OCI-LY3 (cell line): ENCODE measurements at regions not wholly inside any gene's neighbourhood (a gene's known extent, or its start where the extent isn't known, plus 50 kb on each side); places are given as distances from the start of the nearest gene placed in this dataset.

Source experiments
- CTCF ChIP-seq: fragments of 200-600, 300-600 bp; sonication (generic); IDR thresholded peaks from 2 replicates; pipeline ENCODE4 v1.5.1; 2014; ENCODE audit warnings: antibody characterized with exemption, low read length, low read depth
- EZH2phosphoT487 ChIP-seq: fragments of 200-600 bp; shearing (Covaris generic); IDR thresholded peaks from 2 replicates; pipeline ENCODE4 v1.6.1; 2018; ENCODE audit warnings: antibody characterized with exemption, mixed run types, low read depth

GRCh38 chr3:147008458-147008857 lies 397.9 kb downstream of the ZIC4 start:
- no peak for TF ChIP-seq CTCF
- no peak for TF ChIP-seq EZH2phosphoT487
